HG03439 (cell line): ENCODE measurements at regions not wholly inside any gene's neighbourhood (a gene's known extent, or its start where the extent isn't known, plus 50 kb on each side); places are given as distances from the start of the nearest gene placed in this dataset.

ENCODE experiments used
- ATAC-seq: cut with Tn5 transposase; IDR thresholded peaks from one replicate; pipeline ENCODE4 v1.9.1; 2021; ENCODE audit warnings: mild to moderate bottlenecking, moderate library complexity; ENCODE audit not compliant: unreplicated experiment

GRCh38 chr6:14618759-14619418, 501.3 kb downstream of the CD83 start:
- no peak for ATAC-seq

GRCh38 chr6:14619419-14619781, 501.8 kb downstream of the CD83 start:
- ATAC-seq: no peak

- ATAC-seq: no peak
These were observed 502.9 kb downstream of the CD83 start for GRCh38 chr6:14620522-14620921.

GRCh38 chr6:14621518-14621917, 503.9 kb downstream of the CD83 start:
- no peak for ATAC-seq

GRCh38 chr6:14622085-14622484, 504.5 kb downstream of the CD83 start:
- no peak for ATAC-seq

- ATAC-seq: no peak
These were observed 505.4 kb downstream of the CD83 start for GRCh38 chr6:14622909-14623505.

- no peak for ATAC-seq
These were observed 507.8 kb downstream of the CD83 start for GRCh38 chr6:14625173-14625895.

- no peak for ATAC-seq
These were observed 509.0 kb downstream of the CD83 start for GRCh38 chr6:14626556-14626955.

- ATAC-seq: no peak
These were observed 512.4 kb downstream of the CD83 start for GRCh38 chr6:14630016-14630415.

GRCh38 chr6:14633479-14633878, 515.9 kb downstream of the CD83 start:
- no peak for ATAC-seq

- no peak for ATAC-seq
These were observed 516.5 kb downstream of the CD83 start for GRCh38 chr6:14634072-14634471.

GRCh38 chr6:14635195-14635594, 517.6 kb downstream of the CD83 start:
- no peak for ATAC-seq

- no peak for ATAC-seq
These were observed 518.5 kb downstream of the CD83 start for GRCh38 chr6:14635934-14636591.

- no peak for ATAC-seq
These were observed 520.9 kb downstream of the CD83 start for GRCh38 chr6:14638435-14638905.

- no peak for ATAC-seq
These were observed 521.6 kb downstream of the CD83 start for GRCh38 chr6:14638906-14639761.

- ATAC-seq: no peak
These were observed 522.5 kb downstream of the CD83 start for GRCh38 chr6:14639983-14640599.

GRCh38 chr6:14640631-14641030, 523.1 kb downstream of the CD83 start:
- no peak for ATAC-seq

- no peak for ATAC-seq
These were observed 524.0 kb downstream of the CD83 start for GRCh38 chr6:14641423-14642135.

- no peak for ATAC-seq
These were observed 524.5 kb downstream of the CD83 start for GRCh38 chr6:14642136-14642505.

GRCh38 chr6:14642842-14643241, 525.3 kb downstream of the CD83 start:
- ATAC-seq: no peak
